GM18861 (cell line): ENCODE measurements at regions not wholly inside any gene's neighbourhood (a gene's known extent, or its start where the extent isn't known, plus 50 kb on each side); places are given as distances from the start of the nearest gene placed in this dataset.

Experiments used
- ATAC-seq: cut with Tn5 transposase; IDR thresholded peaks from one replicate; pipeline ENCODE4 v1.9.1; 2021; ENCODE audit not compliant: unreplicated experiment

DNA sequence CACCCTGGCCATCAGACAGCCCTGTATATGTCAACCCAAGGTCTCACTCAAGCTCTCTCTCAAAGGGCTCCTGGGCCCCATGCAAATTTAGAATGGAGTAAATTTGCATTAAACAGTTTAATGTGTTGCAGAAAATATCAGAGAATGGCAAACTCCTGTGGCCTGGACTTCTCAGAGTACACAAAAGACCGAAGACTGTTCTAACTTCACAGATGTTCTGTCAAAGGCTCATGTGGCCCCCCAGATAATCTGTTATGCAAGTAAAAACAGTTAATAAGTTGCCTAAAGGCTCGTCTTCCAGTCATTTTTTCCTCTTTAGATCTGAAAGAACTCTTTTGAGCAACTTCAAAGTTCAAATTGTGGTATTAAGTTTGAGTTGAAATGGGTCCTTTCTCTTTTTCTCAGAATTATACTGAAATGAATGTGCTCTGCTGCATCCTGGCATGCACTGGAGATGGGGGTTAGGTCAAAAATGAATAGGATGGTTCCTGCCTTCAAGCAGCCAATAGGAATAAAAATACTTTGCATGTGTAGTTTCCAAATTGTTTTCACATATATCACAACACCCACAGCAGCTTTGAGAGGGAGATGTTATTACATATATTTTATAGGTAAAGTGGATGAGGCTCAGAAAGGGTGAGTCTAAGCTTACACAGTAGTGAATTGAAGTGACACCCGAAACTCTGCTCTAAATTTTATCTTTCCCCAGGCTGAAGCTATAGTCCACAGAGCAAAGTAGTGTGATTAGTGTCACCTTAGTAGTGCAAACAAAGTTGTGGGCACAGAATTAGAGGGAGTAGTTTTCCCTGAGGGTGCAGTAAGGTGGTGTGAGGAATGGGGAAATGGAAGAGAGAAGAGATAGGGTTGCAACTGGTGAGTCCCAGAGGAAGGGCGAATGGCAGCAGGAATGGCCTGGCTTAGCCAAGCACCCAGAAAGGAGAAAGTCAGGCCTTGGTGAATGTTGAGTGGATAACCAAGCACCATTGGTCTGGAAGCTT lies 205.0 kb upstream of the RFC3 start:
- ATAC-seq, result peak; percentile 65

DNA sequence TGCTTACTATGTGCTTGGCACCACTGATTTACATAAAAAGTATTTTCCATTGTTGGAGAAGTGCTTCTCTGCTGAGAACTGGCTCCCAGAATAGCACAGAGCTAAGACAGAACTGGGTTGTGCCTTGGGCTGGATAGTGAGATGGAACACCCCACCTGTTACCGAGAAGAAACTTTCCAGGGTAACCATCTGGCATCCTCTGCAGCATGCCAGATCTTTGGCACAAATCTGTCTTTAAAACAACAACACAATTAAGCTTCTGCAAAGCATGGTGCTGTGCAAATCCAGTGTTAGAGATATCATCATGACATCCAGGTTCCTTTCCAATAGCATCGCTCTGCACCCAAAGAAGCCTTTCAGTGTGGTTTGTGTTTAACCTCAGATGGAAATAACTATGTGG lies 202.5 kb upstream of the RFC3 start:
- no peak for ATAC-seq

DNA sequence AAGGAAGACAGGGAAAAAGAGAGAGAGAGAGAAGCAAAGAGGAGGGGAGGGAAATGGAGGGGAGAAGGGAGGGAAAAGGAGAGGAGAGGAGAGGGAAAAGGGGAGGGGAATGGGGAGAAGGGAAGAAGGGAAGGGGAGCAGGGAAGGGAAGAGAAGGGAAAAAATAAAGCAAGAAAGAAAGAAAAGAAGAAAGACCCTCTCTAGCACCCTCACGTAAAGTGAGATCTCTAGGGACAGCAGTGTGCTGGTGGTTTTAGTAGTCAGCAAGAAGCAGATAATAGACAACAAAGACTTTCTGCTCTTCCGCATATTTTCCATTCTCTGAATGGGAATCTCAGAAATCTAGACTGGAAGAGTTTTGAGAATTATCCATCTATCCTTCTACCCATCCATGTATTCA lies 201.8 kb upstream of the RFC3 start:
- ATAC-seq, result no peak

DNA sequence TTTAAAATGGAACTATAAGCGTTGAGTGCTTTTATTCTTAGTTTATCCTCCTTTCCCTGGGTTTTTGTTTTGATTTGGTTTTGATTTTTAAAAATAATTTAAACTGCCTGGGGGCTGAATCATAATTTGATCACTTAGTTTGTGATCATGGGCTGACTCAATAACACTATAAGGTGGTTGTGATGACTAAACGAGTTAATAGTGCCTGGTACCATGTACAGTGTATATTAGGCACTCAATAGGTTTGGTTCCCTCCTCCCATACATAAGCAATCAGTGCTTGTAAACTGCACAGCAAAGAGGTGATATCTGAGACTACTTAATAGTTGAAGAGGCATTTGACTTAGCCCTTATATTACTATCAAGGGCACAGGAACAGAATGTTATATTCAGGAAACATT lies 200.9 kb upstream of the RFC3 start:
- no peak for ATAC-seq

DNA sequence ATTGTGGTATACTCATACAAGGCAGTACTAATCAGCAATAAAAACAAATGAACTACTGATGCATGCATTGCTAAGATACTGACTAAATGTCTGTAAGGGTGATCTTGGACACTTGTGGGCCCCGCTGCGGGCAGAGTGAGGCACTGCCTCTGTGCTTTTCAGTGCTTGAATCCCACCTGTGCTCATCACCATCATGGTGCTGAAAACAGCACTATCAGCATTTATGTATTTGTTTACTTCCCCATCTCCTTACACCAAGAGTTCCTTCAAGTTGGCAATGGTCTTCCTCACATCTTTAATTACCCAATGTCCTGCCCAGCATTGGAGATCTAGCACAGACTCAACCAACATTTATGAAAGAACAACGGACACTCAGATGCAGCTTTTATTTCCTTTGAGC lies 193.7 kb upstream of the RFC3 start:
- ATAC-seq, result no peak

DNA sequence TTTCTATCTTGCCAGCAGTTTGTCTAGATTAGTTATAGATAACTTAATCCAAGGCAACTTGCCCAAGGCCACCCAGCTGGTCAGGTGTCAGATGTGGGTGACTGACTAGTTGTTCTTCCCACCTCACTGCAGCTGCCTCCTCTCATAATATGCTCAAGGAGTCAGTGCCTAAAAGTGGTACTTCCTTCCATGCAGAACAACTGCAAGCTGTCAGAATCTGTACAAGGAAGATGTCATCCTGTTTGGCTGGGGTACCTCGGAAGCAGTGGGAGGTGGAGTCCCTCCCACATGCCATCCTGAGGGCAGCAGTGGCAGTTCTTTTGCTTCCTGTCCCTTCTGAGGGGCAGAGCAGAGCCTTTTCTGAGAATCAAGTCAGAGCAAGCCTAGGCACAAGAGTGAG lies 193.2 kb upstream of the RFC3 start:
- ATAC-seq, result no peak

DNA sequence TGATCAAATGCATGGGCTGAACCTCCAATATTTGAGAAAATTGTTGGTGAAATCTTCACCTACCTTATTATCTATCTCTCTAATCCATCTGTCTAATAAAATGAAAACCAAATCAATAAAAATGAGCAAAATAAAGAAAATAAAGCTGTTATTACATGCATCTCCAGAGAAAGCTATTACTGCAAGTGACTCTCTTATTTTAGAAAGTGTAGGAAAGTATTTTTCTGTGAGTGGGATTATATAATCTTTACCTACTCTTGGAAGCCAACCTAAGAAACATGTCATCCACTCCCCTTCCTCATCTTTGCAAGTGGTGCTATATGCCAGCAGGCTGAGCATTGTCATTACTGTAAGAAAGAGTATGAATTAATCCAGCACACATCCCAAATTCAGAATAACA lies 191.5 kb upstream of the RFC3 start:
- ATAC-seq, result no peak

DNA sequence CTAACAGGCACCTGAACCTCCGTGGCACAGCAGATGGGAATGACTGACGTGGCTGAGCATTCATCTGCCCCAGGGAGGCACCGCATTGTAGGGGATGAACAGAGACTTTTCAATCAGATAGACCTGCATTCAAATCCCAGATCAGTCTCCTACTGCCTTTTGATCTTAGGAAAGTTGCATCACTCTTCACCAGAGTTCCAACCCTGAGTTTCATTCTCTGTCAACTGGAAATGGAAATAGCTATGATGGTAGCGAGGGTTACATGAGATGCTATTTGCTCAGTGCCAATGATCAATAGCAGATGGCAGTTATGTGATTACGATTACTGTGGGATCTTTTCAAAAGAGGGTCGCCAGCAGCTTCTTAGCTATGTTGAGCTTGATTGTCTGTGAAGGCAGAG lies 189.3 kb upstream of the RFC3 start:
- no peak for ATAC-seq

DNA sequence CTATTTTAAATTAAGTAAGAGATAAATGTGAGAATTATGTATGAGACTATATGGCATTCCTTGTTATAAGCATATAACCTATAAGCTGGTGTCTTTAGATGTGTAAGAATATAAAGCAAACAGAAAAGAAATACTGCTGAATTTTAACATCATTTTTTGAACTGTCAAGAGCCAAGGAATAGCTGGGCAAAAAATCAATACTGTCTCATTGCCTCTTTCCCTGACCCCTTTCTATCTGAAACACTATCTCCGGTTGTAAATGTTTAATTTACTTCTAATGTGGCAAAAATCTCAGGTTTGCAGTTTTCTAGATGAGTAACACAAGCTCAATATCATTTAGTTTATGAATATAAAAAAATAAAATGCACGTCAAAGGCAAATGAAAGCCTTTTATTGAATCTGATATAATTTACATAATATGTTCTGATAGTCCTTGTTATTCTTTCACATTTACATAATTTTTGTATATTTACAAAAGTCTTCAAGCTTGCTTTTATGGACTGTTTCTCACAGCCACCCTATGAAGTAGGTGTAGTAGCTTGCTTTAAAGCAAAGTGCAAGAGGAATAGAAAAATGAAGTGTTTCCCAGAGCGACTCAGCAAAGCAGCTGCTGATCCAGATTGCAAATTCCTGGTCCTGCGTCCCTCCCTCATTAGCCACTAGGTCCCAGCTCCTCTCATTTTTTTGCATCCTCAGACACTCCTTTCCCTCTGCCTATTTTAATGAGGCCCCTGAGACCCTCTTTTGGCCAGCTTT lies 188.2 kb upstream of the RFC3 start:
- no peak for ATAC-seq

DNA sequence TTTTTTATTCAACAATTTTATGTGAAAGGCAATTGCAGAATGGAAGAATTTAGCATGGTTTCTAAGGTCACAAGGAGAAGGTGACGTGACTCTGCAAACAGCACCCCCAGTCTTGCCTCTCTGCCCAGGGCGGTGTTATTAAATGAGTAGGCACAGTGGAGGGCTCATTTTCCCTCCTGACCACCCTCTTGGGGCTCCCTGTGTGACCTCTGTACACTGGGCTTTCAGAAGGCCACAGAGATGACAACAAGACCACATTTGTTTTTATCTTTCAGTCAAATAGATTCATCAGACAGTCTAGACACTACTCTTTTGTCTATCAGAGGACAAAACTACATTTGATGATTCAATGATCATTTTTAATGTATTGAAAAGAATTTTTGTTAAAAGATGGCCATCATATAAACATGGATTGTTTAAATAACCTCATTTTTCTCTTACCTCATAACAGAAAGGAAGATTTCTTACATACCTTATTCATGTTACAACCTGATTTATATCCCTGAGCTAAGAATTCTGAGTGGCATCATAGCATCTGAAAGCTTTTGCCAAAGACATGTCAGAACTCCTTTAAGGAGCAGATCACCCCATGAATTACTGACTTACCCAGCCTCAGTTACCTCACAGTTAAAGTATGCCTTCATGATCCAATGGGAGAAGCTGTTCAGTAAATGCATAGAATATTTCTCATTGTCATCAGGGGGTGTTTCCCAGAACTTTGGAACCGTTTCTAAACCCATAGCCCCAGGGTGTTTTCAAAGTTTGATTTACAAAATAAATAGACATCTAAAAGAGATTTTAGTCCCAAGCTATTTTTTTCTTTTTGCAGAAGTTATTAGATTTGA lies 184.0 kb upstream of the RFC3 start:
- no peak for ATAC-seq

DNA sequence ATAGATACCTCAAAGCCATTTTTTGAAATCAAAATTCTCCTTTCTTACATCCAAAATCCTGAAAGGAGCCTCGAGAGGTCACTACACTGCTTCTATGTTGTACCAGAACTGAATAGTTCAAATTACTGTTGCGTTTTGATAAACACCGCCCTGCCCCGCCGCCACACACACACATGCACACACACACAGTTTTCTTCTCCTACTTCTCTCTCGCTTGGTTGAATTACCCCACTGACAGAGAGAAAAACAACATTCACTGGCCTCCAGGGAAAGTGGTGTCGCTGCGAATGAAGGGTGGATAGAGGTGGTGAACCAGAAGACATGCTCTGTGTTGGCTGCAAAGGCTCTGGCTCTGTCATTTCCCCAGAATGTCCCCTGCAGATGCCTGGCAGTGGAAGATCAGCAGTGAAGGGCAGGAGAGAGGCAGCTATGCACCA lies 183.4 kb upstream of the RFC3 start:
- no peak for ATAC-seq

DNA sequence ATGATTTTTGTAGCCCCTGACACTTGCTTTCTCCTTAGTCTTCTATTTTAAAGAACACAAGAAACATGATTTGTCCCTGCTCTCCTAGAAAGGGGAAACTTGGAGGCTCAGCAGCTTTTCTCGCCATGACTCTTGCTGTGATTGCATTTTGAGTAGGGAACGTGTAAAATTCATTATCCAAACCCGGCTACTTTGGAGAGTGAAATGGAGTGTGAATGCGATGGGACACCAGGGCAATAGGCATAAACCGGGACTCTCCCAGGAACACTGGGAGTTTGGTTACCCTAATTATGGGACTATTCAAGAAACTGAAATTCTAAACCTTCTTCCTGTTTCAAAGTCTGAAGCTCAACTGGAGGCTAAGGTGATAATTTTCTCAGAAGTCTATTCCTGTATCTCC lies 181.7 kb upstream of the RFC3 start:
- ATAC-seq, result no peak

DNA sequence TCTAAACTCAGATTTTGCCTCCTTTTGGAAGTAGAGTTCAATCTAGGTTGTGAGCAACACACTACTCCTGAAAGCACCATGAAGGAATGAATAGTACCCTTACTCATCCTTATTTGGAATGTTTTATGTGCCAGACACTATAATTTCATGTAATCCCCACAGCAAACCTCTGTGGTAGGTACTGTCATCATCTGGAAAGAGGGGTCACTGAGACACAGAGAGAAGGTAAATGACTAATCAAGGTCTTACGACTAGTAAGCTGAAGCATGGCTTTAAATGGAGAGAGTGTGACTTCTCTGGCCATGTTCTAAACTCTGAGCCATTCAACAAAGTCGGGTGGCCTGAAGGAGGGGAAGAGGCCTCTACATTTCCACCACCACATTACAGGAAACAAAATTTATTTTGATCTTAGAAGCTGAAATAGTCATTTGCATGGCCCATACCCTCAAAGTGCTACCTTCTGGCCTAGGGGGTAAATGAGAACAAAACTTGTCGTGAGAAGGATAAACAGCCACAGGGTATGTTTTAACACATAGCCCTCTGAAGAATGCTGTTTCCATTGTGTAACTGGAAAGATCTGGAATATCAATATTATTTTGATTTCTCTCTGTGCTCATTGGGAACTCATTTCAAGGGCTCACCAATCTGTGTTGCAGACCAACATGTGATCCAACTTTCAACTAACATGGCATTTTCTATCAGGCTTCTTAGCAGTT lies 180.8 kb upstream of the RFC3 start:
- no peak for ATAC-seq

DNA sequence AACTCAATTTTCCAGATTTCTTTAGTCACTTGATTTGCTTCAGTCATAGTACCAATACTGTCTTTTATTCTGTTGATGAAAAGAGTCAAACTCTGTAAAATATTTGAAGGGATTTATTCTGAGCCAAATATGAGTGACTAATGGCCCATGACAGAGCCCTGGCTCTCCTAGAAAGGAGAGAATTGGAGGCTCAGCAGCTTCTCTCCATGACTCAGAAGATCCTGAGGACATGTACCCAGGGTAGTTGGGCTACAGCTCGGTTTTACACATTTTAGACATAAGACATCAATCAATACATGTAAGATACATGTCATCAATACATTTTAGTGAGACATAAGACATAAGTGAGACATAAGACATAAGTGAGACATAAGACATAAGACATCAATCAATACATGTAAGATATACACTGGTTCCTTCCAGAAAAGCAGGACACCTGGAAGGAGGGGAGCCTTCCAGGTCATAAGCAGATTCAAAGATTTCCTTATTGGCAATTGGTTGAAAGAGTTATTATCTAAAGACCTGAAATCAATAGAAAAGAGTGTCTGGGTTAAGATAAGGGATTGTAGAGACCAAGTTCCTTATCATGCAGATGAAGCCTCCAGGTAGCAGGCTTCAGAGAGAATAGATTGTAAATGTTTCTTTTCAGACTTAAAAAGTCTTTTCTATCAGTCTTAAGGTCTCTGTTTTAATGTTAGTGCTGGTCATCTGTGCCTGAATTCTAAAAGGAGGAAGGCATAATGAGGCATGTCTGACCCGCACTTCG lies 179.8 kb upstream of the RFC3 start:
- no peak for ATAC-seq

DNA sequence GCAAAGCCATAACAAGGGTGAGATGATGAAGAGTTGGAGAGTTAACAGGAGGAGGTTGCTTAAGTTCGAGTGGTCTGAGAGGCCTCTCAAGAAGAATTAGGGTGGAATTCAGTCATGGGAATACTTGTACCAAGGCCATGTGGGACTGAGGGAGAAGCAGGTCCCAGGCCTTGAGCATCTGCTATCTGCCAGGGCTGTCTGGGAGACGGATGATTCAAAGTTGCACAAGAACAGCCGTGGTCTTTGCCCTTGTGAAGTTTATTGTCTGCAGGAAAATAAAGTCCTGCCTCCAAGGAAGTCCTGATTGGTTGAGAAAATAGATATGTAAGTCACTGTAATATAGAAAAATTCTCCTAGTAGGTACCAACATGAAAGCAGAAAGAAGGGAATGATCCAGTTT lies 178.8 kb upstream of the RFC3 start:
- ATAC-seq, result no peak

DNA sequence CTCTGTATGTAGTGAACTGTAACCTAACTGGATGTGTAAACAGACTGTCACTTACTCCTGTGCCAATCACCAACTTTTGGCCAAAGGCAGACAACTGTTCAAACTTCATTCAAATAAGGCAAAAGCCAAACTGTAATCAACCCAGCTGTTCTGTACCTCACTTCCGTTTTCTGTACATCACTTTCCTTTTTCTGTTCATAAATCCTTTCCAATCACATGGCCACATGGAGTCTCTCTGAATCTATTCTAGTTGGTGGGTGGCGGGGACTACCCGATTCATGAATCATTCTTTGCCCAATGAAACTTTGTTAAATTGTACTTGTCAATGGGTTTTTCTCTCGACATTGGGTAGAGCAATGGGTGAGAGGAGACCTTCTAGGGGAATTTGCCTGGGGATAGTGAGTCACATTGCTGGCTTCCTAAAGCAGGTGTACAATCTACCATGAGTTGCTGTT lies 178.3 kb upstream of the RFC3 start:
- ATAC-seq, result peak; percentile 50

DNA sequence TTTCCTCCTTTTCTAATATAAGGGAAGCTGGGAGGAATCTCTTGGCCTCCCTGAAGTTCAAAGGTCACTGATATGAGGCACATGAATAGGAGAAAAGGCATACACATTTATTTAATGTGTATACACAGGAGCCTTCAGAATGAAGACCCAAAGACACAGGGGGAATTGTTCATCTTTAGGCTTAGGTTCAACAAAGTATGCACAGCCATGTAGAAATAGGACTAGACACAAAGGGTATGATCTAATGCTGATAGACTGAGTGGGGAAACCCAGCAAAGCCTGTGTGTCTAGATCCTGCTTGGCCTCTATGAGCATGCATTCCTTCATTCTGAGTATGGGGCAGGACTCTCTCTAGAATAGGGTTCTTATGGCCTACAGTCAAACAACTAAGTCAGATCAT lies 177.1 kb upstream of the RFC3 start:
- ATAC-seq, result no peak

DNA sequence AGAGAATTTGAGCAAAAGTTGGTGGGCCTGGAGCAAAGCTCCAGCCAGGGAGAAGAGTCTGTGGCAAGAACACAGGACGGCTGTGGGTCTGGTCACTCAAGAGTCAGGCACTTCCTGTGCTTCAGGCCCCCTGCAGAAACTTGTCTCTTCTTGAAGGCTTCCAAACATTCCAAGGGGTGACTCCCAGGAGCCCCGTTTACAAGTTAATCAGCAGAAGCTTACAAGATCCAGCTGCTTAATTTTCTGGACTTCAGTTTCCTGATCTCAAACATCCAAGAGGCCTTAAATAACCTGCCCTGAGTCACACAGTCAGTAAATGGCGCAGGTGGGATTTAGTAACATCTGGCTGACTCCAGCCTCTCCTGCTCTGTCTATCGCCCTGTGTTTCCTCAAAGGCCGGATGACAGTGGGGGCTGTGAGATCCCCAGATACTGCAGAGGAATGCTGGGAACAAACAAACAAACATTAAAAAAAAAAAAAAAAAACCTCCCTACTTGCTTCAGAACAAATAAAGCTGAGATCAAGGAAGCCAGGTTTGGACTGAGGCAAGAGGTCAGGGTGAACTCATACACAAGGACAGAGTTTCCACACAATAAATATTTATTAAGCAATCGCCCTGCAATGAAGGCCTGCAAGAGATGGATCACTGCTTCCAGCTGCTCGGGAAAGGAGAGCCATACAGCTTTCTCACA lies 175.4 kb upstream of the RFC3 start:
- no peak for ATAC-seq
